ENCODE measurements at regions not wholly inside any gene's neighbourhood (a gene's known extent, or its start where the extent isn't known, plus 50 kb on each side); places are given as distances from the start of the nearest gene placed in this dataset.

- Histone ChIP-seq H2AFZ (ENCODE audit: low read depth, low read length, poor library complexity, severe bottlenecking) (no peak overlapping the region), H3K27ac (ENCODE audit: low read depth, low read length) (no peak overlapping the region), H3K4me2 (ENCODE audit: low read length) (no peak overlapping the region), H3K4me3 (replicated peaks in 1 of 2; ENCODE audit: low read depth in 1 of 2, low read length in 2 of 2) (no peak overlapping the region), H3K36me3 (ENCODE audit: control insufficient read depth in 1 of 2, insufficient read depth in 2 of 2, low read length in 2 of 2) (no peaks in the 10 kb centered on the region), H3K9ac (ENCODE audit: low read length) (no peak overlapping the region), H3K9me3 (ENCODE audit: control insufficient read depth in 1 of 2, insufficient read depth in 1 of 2, low read depth in 1 of 2, low read length in 2 of 2) (no peaks in the 10 kb centered on the region), H3K27me3 (ENCODE audit: insufficient read depth, low read length) (no peaks in the 10 kb centered on the region), H3K79me2 (ENCODE audit: insufficient read depth, low read length) (no peaks in the 10 kb centered on the region), H4K20me1 (ENCODE audit: insufficient read depth) (no peaks in the 10 kb centered on the region), H3K9me2 (ENCODE audit: insufficient read depth) (no peaks in the 10 kb centered on the region), H3K4me1 (ENCODE audit: control insufficient read depth in 1 of 2, insufficient read depth in 2 of 2, low read length in 2 of 2) (no peaks in the 10 kb centered on the region)
- CTCF ChIA-PET, result no interaction called here
- no TSS peak for BruUV-seq (replicated peaks)
- intact Hi-C loops (cut with micrococcal nuclease), result no loop called here
- POLR2A ChIA-PET, result no interaction called here
- no peak for TF ChIP-seq ZNF274 (IDR thresholded peaks at IDR 0.05; ENCODE audit: low read depth, low read length)
- no peak for TF ChIP-seq JUND (IDR thresholded peaks at IDR 0.05)
- TF ChIP-seq SIN3A (IDR thresholded peaks at IDR 0.05; ENCODE audit: low read depth), result no peak
- no peak for TF ChIP-seq CEBPB (IDR thresholded peaks at IDR 0.05; ENCODE audit: low read depth)
- no peak for TF ChIP-seq EZH2phosphoT487 (IDR thresholded peaks at IDR 0.05; ENCODE audit: borderline replicate concordance)
- no peak for TF ChIP-seq POLR2AphosphoS5 (IDR thresholded peaks at IDR 0.05; ENCODE audit: low read depth, low read length)
- TF ChIP-seq CBX3 (IDR thresholded peaks at IDR 0.05; ENCODE audit: low read depth), result no peak
- DNase-seq (ENCODE audit: low read depth, low spot score), result no peak
- RAD21 ChIA-PET (ENCODE audit: low non-redundant PET in 1 of 2, low total read pairs in 2 of 2, uncharacterized antibody in 2 of 2, unreplicated experiment in 2 of 2), result no interaction called here
- ATAC-seq, result no peak
Measured at GRCh38 chr5:67676863-67677262, 480.3 kb upstream of the CD180 start.

GRCh38 chr5:67674159-67674655, 477.6 kb upstream of the CD180 start:
- no TSS peak for BruUV-seq (replicated peaks)
- RAD21 ChIA-PET (ENCODE audit: low non-redundant PET in 1 of 2, low total read pairs in 2 of 2, uncharacterized antibody in 2 of 2, unreplicated experiment in 2 of 2), result no interaction called here
- Histone ChIP-seq H3K36me3 (ENCODE audit: control insufficient read depth in 1 of 2, insufficient read depth in 2 of 2, low read length in 2 of 2) (no peaks in the 10 kb centered on the region), H3K79me2 (ENCODE audit: insufficient read depth, low read length) (no peaks in the 10 kb centered on the region), H3K27ac (ENCODE audit: low read depth, low read length) (no peak overlapping the region), H2AFZ (ENCODE audit: low read depth, low read length, poor library complexity, severe bottlenecking) (no peak overlapping the region), H3K9me3 (ENCODE audit: control insufficient read depth in 1 of 2, insufficient read depth in 1 of 2, low read depth in 1 of 2, low read length in 2 of 2) (no peaks in the 10 kb centered on the region), H4K20me1 (ENCODE audit: insufficient read depth) (no peaks in the 10 kb centered on the region), H3K9me2 (ENCODE audit: insufficient read depth) (no peaks in the 10 kb centered on the region), H3K27me3 (ENCODE audit: insufficient read depth, low read length) (no peaks in the 10 kb centered on the region), H3K4me1 (ENCODE audit: control insufficient read depth in 1 of 2, insufficient read depth in 2 of 2, low read length in 2 of 2) (no peaks in the 10 kb centered on the region), H3K4me2 (ENCODE audit: low read length) (no peak overlapping the region), H3K4me3 (replicated peaks in 1 of 2; ENCODE audit: low read depth in 1 of 2, low read length in 2 of 2) (no peak overlapping the region), H3K9ac (ENCODE audit: low read length) (no peak overlapping the region)
- CTCF ChIA-PET, result no interaction called here
- POLR2A ChIA-PET, result no interaction called here
- ATAC-seq (no peak), DNase-seq (ENCODE audit: low read depth, low spot score) (no peak)
- intact Hi-C loops (cut with micrococcal nuclease), result no loop called here
- TF ChIP-seq ZFX (IDR thresholded peaks at IDR 0.05) (no peak), TCF7L2 (IDR thresholded peaks at IDR 0.05; ENCODE audit: borderline replicate concordance, extremely low read depth, insufficient read depth, insufficient read length) (no peak), ELF1 (IDR thresholded peaks at IDR 0.05; ENCODE audit: borderline replicate concordance, low read depth) (no peak), EZH2 (IDR thresholded peaks at IDR 0.05) (no peak), CEBPB (IDR thresholded peaks at IDR 0.05; ENCODE audit: low read depth) (no peak), POLR2AphosphoS5 (IDR thresholded peaks at IDR 0.05; ENCODE audit: low read depth, low read length) (no peak), POLR2A (IDR thresholded peaks at IDR 0.05; ENCODE audit: borderline replicate concordance, extremely low read depth, insufficient read depth, insufficient read length) (no peak), SRF (IDR thresholded peaks at IDR 0.05; ENCODE audit: low read depth) (no peak), EZH2phosphoT487 (IDR thresholded peaks at IDR 0.05; ENCODE audit: borderline replicate concordance) (no peak), REST (IDR thresholded peaks at IDR 0.05; ENCODE audit: low read depth) (no peak)
- TF ChIP-seq, protein P1, sequence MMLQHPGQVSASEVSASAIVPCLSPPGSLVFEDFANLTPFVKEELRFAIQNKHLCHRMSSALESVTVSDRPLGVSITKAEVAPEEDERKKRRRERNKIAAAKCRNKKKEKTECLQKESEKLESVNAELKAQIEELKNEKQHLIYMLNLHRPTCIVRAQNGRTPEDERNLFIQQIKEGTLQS (IDR thresholded peaks at IDR 0.05), result no peak
- TF ChIP-seq, protein P2, sequence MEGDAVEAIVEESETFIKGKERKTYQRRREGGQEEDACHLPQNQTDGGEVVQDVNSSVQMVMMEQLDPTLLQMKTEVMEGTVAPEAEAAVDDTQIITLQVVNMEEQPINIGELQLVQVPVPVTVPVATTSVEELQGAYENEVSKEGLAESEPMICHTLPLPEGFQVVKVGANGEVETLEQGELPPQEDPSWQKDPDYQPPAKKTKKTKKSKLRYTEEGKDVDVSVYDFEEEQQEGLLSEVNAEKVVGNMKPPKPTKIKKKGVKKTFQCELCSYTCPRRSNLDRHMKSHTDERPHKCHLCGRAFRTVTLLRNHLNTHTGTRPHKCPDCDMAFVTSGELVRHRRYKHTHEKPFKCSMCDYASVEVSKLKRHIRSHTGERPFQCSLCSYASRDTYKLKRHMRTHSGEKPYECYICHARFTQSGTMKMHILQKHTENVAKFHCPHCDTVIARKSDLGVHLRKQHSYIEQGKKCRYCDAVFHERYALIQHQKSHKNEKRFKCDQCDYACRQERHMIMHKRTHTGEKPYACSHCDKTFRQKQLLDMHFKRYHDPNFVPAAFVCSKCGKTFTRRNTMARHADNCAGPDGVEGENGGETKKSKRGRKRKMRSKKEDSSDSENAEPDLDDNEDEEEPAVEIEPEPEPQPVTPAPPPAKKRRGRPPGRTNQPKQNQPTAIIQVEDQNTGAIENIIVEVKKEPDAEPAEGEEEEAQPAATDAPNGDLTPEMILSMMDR (IDR thresholded peaks at IDR 0.05 in 2 of 3, conservative IDR thresholded peaks at IDR 0.05 in 1 of 3; ENCODE audit: borderline replicate concordance in 1 of 3, insufficient read depth in 1 of 3, low read depth in 2 of 3, low read length in 2 of 3), result no peak
- TF ChIP-seq, protein P3, sequence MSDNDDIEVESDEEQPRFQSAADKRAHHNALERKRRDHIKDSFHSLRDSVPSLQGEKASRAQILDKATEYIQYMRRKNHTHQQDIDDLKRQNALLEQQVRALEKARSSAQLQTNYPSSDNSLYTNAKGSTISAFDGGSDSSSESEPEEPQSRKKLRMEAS (IDR thresholded peaks at IDR 0.05), result no peak
